HG02571 (cell line): ENCODE measurements at regions not wholly inside any gene's neighbourhood (a gene's known extent, or its start where the extent isn't known, plus 50 kb on each side); places are given as distances from the start of the nearest gene placed in this dataset.
"Not testable (repeated sequence)": the region's sequence is repeated elsewhere in the genome, so short reads cannot be mapped to it uniquely, and the experiment has no call there.

Source experiments
- ATAC-seq: cut with Tn5 transposase; IDR thresholded peaks from one replicate; pipeline ENCODE4 v1.9.1; 2021; ENCODE audit warnings: mild to moderate bottlenecking, moderate library complexity; ENCODE audit not compliant: unreplicated experiment

DNA sequence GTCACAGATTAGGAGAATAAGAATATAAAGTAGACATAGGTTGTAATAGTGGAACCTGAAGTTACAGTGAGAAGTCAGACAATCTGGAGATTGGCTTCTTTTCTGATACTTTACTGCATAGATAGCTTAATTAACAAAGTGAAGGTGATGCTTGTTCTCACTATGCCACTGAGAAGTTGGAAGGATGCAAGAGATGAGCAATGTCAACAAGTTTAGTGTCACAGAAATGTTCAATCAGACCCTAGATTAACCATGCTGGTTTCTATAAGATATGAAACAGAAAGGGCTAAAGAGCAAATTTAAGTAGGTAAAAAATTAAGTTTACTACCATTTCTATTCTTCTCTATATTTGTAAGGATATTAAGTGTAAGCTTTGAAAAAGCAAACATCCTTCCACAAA, 838.6 kb upstream of the SORCS1 start:
- no peak for ATAC-seq

DNA sequence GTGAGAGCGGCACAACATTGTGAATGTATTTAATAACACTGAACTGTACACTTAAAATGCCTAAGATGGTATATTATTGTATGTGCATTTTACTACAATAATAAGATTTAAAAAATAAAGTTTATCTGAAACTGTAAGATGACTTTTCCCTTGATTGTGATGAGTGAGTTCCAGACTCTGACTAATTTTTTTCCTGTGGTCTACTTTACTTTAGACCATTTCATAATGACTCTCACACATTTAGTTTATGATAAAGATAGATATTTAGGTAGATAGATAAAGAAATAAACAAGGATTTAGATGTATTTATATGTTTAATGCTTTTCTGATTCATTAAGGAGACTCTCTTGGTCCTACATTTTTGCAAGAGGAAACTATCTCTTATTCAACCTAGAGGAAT, 835.9 kb upstream of the SORCS1 start:
- no peak for ATAC-seq

DNA sequence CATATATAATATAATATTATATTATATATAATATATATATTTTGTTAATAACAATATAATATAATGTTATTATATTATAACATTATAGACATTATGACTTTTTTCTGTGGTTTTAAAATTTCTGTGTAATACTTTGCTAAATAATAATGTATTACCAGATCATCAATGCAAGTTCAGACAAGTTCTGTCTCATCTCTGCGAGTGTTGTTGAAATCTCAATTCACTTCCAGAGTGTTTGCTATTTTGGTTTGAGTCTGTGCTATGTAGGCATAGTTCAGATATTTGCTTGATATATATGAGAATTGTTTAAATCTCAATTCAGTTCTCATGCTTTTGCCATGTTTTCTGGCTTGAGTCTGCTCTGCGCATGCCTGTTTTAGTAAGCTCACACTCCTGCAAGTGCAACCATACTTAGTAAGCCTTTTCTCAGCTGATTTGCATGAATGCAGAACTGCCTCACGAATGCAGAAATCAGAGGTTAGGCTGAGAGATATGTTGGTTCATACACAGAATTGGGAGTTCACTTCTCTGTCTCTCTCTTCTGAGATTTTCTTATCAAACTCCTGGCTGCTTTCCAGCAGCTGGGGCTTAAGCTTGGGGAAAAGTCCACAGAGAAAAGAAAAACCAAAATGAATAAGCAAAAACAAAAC, 830.2 kb upstream of the SORCS1 start:
- ATAC-seq = peak; percentile 60

DNA sequence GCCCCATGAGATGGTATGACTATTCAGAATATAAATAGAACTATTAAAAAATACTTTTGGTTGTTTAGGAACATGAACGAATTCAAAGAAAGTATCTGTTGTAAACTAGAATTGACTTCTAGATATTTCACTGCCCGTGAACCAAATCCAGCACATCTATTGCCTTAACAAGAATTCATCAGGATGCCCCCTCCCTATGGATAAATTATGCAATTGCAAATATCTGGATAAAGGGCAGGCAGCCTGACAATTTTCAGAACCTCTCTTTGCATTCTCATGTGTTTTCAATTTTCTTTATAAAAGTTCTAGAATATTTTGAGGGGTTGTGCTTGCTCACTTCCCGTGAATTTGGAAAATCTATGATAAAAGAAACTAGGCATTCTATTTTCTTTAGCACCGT, 822.1 kb upstream of the SORCS1 start:
- no peak for ATAC-seq

- no peak for ATAC-seq
Observed at GRCh38 chr10:107984581-107984980, 820.1 kb upstream of the SORCS1 start.

GRCh38 chr10:107984149-107984548, 819.6 kb upstream of the SORCS1 start:
- ATAC-seq = no peak

- ATAC-seq = no peak
Observed at GRCh38 chr10:107978455-107978854, 813.9 kb upstream of the SORCS1 start.

GRCh38 chr10:107971973-107972372, 807.5 kb upstream of the SORCS1 start:
- no peak for ATAC-seq

DNA sequence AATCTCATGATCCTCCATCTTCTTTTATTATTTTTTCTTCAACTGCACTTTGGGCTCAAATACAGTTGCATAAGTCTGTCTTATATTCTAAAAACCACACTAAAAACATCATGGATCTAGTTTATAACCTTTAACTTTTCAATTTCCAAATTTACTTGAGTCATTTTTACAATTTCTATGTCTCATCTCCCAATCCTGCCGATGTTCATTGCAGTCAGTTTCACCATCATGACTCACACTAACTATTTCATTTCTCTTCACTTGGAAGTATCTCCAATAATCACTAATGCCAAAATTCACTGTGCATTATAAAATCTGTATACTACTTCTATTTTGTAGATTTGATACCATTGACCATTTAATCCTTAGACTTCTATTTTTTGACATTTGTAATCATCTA, 806.9 kb upstream of the SORCS1 start:
- ATAC-seq = no peak

GRCh38 chr10:107970512-107970911, 806.0 kb upstream of the SORCS1 start:
- no peak for ATAC-seq

- ATAC-seq = no peak
Observed at GRCh38 chr10:107969936-107970335, 805.4 kb upstream of the SORCS1 start.

DNA sequence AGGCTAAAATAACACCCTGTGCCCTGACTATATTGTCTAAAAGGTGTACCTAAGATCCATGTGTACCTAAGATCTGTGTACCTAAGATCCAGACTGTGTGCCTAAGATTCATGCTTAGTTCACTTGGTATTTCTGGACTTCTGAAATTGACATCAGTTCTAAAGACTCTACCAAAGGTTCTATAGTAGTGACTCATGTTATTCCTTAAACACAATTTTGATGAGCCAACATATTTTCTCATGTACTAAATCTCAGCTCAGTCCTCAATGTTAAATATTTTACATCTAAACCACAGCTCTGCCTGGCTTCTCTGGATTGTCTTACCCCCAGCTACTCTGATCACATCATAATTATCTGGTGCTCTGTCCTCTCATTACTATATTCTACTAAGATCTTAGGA, 802.3 kb upstream of the SORCS1 start:
- ATAC-seq = no peak

DNA sequence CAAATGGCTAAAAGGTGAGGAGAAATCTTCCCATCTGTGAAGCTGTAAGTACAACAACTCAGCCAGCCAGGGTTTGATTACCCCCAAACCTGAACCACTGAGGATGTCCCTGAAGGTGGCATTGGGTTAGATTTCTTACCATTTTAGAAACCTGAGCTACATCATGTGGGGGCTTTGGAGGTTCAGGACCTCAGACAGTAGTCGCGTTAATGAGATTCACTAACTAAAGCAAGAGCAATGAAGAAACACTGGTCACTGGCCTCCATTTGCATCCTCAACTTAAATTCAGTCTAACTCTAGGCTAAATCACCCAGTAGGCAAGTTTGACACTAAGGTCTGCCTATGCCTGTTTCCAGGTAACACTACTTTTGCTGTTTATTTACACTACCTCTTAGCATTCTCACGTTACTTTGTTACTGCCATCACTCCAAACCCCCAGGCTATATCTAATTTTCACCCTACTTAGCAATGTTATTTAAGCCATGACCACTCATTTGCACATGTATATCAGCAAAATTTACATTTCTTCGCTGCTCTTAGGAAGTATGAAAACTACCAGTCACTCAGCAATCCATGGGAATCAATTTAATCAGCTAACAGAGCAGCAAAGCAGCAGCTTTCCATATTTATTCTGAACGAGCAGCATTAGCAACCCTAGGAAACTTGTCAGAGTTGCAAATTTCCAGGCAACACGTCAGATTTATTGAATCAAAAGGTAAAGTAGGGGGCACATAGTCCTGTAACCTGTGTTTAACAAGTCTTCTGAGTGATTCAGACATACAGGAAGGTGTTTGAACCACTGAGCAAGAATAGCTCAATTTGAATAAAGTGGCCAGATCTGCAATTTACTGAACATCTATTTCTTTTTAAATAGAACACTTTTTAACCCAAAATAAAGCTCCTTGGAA, 788.4 kb upstream of the SORCS1 start:
- ATAC-seq = no peak

DNA sequence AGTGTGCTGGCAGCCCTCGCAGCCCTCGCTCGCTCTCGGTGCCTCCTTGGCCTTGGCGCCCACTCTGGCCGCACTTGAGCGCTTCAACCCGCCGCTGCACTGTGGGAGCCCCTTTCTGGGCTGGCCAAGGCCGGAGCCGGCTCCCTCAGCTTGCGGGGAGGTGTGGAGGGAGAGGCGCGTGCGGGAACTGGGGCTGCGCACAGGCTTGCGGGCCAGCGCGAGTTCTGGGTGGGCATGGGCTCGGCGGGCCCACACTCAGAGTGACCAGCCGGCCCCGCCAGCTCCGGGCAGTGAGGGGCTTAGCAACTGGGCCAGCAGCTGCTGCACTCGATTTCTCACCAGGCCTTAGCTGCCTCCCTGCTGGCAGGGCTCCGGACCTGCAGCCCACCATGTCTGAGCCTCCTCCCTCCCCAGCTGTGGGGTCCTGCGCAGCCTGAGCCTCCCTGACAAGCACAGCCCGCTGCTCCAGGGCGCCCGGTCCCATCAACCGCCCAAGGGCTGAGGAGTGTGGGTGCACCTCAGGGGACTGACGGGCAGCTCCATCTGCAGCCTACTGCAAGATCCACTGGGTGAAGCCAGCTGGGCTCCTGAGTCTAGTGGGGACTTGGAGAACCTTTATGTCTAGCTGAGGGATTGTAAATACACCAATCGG, 786.0 kb upstream of the SORCS1 start:
- ATAC-seq = not testable (repeated sequence)

GRCh38 chr10:107942826-107943225, 778.3 kb upstream of the SORCS1 start:
- ATAC-seq = no peak

GRCh38 chr10:107933076-107933475, 768.6 kb upstream of the SORCS1 start:
- no peak for ATAC-seq

- no peak for ATAC-seq
Observed at GRCh38 chr10:107931808-107932207, 767.3 kb upstream of the SORCS1 start.

- no peak for ATAC-seq
Observed at GRCh38 chr10:107930037-107930436, 765.5 kb upstream of the SORCS1 start.

- no peak for ATAC-seq
Observed at GRCh38 chr10:107924458-107924857, 760.0 kb upstream of the SORCS1 start.

DNA sequence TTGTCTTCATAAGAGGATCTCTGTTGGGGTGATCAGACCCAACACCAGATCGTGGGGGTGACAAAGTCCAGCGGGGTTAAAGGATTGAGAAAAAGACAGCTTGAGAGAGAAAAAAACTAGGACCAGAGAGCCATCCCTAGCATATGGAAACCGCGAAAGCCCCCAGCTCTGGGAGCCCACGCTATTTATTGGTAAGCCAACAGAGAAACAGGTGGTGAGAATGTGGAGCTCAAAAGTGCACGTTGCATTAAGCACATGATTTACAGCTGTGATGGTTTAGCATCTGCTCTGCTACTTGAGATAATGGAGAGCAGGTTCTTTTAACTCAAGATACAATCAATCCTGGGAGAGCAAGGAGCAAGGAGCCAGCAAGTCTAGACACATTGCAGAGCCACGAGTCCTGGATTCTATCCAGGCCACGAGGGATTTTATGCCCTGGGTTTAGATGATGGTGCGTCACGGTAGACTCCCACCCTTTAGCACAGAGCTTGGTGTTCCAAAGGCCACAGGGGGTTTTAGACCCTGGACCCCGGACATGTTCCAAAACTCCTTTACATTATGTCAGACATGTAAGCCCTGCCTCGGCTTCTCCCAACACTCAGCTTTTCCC, 755.2 kb upstream of the SORCS1 start:
- no peak for ATAC-seq

GRCh38 chr10:107918171-107918570, 753.7 kb upstream of the SORCS1 start:
- no peak for ATAC-seq
